HUES6 (cell line): ENCODE measurements at regions not wholly inside any gene's neighbourhood (a gene's known extent, or its start where the extent isn't known, plus 50 kb on each side); places are given as distances from the start of the nearest gene placed in this dataset.

Experiments used
- H3K27ac ChIP-seq: 2 replicates; pipeline ENCODE4 v1.7.0; 2013; ENCODE audit warnings: low read depth, mild to moderate bottlenecking, low read length, inconsistent platforms
- H3K27me3 ChIP-seq: 2 replicates; pipeline ENCODE4 v1.6.1; 2013; ENCODE audit warnings: low read length; ENCODE audit not compliant: control insufficient read depth, insufficient read depth
- H3K36me3 ChIP-seq: 2 replicates; pipeline ENCODE4 v1.6.1; 2013; ENCODE audit warnings: low read length; ENCODE audit not compliant: control insufficient read depth, insufficient read depth
- H3K4me1 ChIP-seq: 2 replicates; pipeline ENCODE4 v1.6.1; 2013; ENCODE audit warnings: low read length; ENCODE audit not compliant: control insufficient read depth, insufficient read depth
- H3K4me3 ChIP-seq: 2 replicates; pipeline ENCODE4 v1.5.1; 2013; ENCODE audit warnings: low read depth, low read length
- H3K9ac ChIP-seq: one replicate; pipeline ENCODE4 v1.6.1; 2013; ENCODE audit warnings: mild to moderate bottlenecking, low read length
- H3K9me3 ChIP-seq: 2 replicates; pipeline ENCODE4 v1.6.1; 2013; ENCODE audit warnings: low read depth, low read length; ENCODE audit not compliant: control insufficient read depth, insufficient read depth

DNA sequence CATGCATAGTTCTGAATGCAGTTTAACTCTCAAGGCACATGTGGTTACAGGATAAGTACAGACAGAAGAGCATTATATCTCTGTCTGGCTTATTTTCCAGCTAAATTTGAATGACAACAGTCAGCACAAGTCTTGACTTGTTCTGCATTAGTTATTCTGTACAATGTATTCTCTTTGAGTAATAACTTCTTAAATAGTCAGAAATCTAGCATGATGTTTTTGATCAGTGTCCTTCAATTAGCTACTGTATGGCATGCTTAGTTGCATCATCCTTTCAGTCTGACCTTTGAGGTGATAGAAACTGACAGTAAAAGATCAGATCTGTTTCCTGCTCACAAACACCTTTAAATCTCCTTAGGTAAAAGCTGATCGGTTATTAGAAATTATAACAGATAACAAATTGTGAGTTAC is 118.1 kb downstream of the ARL4A start:
- Histone ChIP-seq H3K4me1 (peaks cover 17% of the 10 kb centered on the region), H3K4me3 (no peak overlapping the region), H3K36me3 (no peaks in the 10 kb centered on the region), H3K9me3 (no peaks in the 10 kb centered on the region), H3K27ac (0 out of 2 replicates have a peak overlapping the region, but pooled peaks have one; percentile 6), H3K27me3 (no peaks in the 10 kb centered on the region), H3K9ac (no peak overlapping the region)

DNA sequence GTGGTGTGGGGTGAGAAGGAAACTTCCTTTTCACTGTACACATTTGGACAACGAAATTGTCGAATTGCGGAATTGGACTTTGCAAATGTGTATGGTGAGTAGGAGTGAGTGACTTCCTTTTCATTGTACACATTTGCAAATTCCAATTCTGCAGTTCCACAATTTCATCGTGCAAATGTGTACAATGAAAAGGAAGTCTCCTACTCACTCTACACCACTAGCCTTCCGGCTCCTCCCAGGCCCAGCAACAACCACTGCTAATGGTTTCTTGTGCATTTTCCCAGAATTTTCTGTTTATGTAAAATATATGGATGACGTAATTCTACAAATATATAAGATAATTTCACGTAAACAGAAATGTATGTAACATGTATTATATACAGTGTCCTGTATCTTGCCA is 118.5 kb downstream of the ARL4A start:
- Histone ChIP-seq H3K4me1 (peaks cover 17% of the 10 kb centered on the region), H3K27me3 (no peaks in the 10 kb centered on the region), H3K9ac (no peak overlapping the region), H3K9me3 (no peaks in the 10 kb centered on the region), H3K27ac (no peak overlapping the region), H3K36me3 (no peaks in the 10 kb centered on the region), H3K4me3 (no peak overlapping the region)

GRCh38 chr7:12809476-12809875 is 122.0 kb downstream of the ARL4A start:
- H3K4me3 ChIP-seq, result no peak overlapping the region
- H3K27ac ChIP-seq, result no peak overlapping the region
- no peaks in the 10 kb centered on the region for H3K36me3 ChIP-seq
- H3K9me3 ChIP-seq, result peaks cover 5% of the 10 kb centered on the region
- no peaks in the 10 kb centered on the region for H3K27me3 ChIP-seq
- peaks cover 11% of the 10 kb centered on the region for H3K4me1 ChIP-seq
- H3K9ac ChIP-seq, result no peak overlapping the region

DNA sequence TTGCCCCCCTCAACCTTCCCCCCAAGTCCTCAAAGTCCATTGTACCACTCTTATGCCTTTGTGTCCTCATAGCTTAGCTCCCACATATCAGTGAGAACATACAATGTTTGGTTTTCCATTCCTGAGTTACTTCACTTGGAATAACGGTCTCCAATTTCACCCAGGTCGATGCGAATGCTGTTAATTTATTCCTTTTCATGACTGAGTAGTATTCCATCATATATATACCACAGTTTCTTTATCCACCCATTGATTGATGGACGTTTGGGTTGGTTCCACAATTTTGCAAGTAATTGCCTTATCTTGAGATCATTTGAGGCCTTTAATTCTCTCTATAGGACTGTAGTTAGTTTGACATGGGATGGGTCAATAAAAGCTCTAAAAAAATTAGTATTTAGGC is 124.7 kb downstream of the ARL4A start:
- Histone ChIP-seq H3K4me3 (no peak overlapping the region), H3K27me3 (no peaks in the 10 kb centered on the region), H3K9me3 (peaks cover 5% of the 10 kb centered on the region), H3K36me3 (no peaks in the 10 kb centered on the region), H3K4me1 (peaks cover 14% of the 10 kb centered on the region), H3K27ac (no peak overlapping the region), H3K9ac (no peak overlapping the region)

DNA sequence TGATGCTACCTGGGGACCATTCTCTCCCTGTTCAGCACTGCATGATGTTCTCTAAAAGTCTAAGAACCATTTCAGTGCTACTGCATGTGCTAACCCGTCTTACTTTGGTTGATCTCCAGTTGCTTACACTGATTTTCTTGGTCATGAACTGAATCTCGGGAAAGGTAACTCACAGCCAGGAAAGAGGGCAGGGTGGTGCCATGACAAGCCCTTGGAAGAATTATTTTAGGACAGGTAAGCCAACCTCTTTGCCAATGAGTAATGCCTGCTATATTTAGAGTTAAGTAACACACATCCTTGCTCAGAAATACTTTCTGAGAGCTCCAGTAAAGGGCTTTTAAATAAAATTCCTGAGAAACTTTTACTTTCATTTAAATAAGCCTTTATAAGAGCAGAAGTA is 126.7 kb downstream of the ARL4A start:
- Histone ChIP-seq H3K4me1 (peaks cover 22% of the 10 kb centered on the region), H3K27me3 (no peaks in the 10 kb centered on the region), H3K9me3 (peaks cover 5% of the 10 kb centered on the region), H3K36me3 (no peaks in the 10 kb centered on the region), H3K9ac (no peak overlapping the region), H3K4me3 (no peak overlapping the region), H3K27ac (no peak overlapping the region)

DNA sequence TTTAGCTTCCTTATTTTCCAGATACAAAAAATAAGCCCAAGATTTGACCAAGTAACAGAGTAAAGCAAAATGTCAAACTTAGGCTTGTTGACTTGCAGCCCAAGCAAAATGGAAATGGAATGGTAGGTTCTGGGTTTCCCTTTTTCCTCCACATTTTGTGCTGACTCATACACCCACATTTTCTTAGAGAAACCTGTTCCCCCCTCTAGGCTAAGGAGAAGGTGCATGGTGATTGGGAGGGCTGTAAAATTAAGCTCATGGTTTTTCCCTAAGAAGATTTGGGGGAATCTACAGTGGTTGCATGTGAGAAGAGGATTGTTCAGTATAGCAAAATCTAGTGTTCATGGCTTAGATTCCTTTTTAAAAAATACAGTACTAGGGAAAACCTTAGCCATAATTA is 127.4 kb downstream of the ARL4A start:
- H3K36me3 ChIP-seq, result no peaks in the 10 kb centered on the region
- H3K9me3 ChIP-seq, result peaks cover 5% of the 10 kb centered on the region
- H3K4me1 ChIP-seq, result peaks cover 22% of the 10 kb centered on the region
- H3K27me3 ChIP-seq, result no peaks in the 10 kb centered on the region
- H3K27ac ChIP-seq, result no peak overlapping the region
- no peak overlapping the region for H3K4me3 ChIP-seq
- H3K9ac ChIP-seq, result no peak overlapping the region

DNA sequence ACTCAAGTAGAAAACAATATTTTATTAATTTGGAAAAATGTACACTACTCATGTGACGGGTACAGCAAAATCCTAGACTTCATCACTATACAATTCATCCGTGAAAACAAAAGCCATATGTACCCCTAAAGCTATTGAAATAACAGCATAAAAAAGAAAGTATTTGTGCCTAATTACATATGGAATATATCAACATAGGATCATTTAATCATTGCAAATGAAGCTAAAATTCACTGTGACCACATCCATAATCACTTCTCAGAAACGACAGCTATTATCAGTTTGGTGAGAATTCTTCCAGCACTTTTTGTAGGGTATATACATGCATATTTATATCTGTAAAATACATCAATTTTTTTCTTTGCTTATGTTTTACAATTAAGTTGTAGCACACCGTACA is 128.0 kb downstream of the ARL4A start:
- no peaks in the 10 kb centered on the region for H3K27me3 ChIP-seq
- H3K36me3 ChIP-seq, result no peaks in the 10 kb centered on the region
- no peak overlapping the region for H3K9ac ChIP-seq
- peaks cover 25% of the 10 kb centered on the region for H3K4me1 ChIP-seq
- no peak overlapping the region for H3K27ac ChIP-seq
- no peak overlapping the region for H3K4me3 ChIP-seq
- peaks cover 5% of the 10 kb centered on the region for H3K9me3 ChIP-seq

- Histone ChIP-seq H3K4me3 (no peak overlapping the region), H3K9me3 (peaks cover 5% of the 10 kb centered on the region), H3K9ac (no peak overlapping the region), H3K4me1 (peaks cover 30% of the 10 kb centered on the region), H3K27me3 (no peaks in the 10 kb centered on the region), H3K36me3 (no peaks in the 10 kb centered on the region), H3K27ac (no peak overlapping the region)
Measured at GRCh38 chr7:12815871-12816270, 128.4 kb downstream of the ARL4A start.

- H3K27me3 ChIP-seq, result no peaks in the 10 kb centered on the region
- H3K4me3 ChIP-seq, result no peak overlapping the region
- H3K36me3 ChIP-seq, result no peaks in the 10 kb centered on the region
- H3K9ac ChIP-seq, result no peak overlapping the region
- H3K27ac ChIP-seq, result peak overlapping the region; percentile 56; the same call in 1 of the 2 replicates
- H3K4me1 ChIP-seq, result peaks cover 32% of the 10 kb centered on the region
- H3K9me3 ChIP-seq, result 0 out of 2 replicates have a peak, but pooled peaks cover 2% of the 10 kb centered on the region
Measured at GRCh38 chr7:12820777-12821176, 133.3 kb downstream of the ARL4A start.

- Histone ChIP-seq H3K4me3 (no peak overlapping the region), H3K9ac (no peak overlapping the region), H3K27me3 (no peaks in the 10 kb centered on the region), H3K4me1 (peaks cover 32% of the 10 kb centered on the region), H3K9me3 (0 out of 2 replicates have a peak, but pooled peaks cover 2% of the 10 kb centered on the region), H3K27ac (no peak overlapping the region), H3K36me3 (no peaks in the 10 kb centered on the region)
Measured at GRCh38 chr7:12821746-12822145, 134.3 kb downstream of the ARL4A start.

DNA sequence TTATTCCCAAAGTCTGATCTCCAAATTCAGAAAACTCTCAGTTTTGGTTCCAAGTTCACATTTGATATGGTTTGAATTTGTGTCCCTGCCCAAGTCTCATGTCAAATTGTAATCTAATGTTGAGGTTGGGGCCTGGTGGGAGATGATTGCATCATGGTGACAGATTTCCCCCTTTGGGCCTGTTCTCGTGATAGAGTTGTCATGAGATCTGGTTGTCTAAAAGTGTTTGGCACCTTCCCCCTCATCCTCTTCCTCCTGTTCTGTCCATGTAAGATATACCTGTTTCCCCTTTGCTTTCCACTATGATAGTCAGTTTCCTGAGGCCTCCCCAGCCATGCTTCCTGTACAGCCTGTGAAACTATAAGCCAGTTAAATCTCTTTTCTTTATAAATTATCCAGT is 138.6 kb downstream of the ARL4A start:
- Histone ChIP-seq H3K27ac (no peak overlapping the region), H3K9ac (no peak overlapping the region), H3K27me3 (no peaks in the 10 kb centered on the region), H3K4me1 (peaks cover 6% of the 10 kb centered on the region), H3K36me3 (no peaks in the 10 kb centered on the region), H3K4me3 (no peak overlapping the region), H3K9me3 (0 out of 2 replicates have a peak, but pooled peaks cover 2% of the 10 kb centered on the region)
